Heart left ventricle (tissue), 13 donors: ENCODE measurements at regions not wholly inside any gene's neighbourhood (a gene's known extent, or its start where the extent isn't known, plus 50 kb on each side); places are given as distances from the start of the nearest gene placed in this dataset.

Experiments
- CTCF ChIP-seq, 12 donors: fragments of 200-600 bp; sonication (generic) in 4 of 12; IDR thresholded peaks; one replicate each; pipeline versions ENCODE4 v1.5.0 to v1.8.0; 2018 to 2022; ENCODE audit warnings: antibody characterized with exemption in 12 of 12, mild to moderate bottlenecking in 5 of 12
- POLR2A ChIP-seq, 2 donors: fragments of 450-650 bp; IDR thresholded peaks; one replicate each; pipeline ENCODE4 v1.6.1; 2017; ENCODE audit warnings: antibody characterized with exemption in 2 of 2, mild to moderate bottlenecking in 2 of 2, moderate library complexity in 2 of 2
- donor health status: ischemic (EF 13 %, LVEDD 7.1; RV severe dilation, severe dysfunction).
- donor health status: DM: no; HTN: yes; CAD: no.
- donor health status: DM: no; HTN: no; CAD: no.
- donor health status: ischemic (EF 25% LVEDD 6.9; RV normal size, moderate dysfunction).
- donor health status: ischemic (EF 25% LVEDD 5.7; RV mildly dilated, moderate dysfunction).
- donor health status: ischemic (EF 35%, LVEDD 5.7; RV mildly dilated, moderate dysfunction).
- donor health status: nonischemic (EF 11% LVEDD 7.7; RV severe dilation, severe dysfunction).
- donor health status: DM: yes; HTN: yes; CAD: no.
- donor health status: PGD.
- donor health status: ischemic (EF 29% LVEDD 5.4; RV normal size, mild dysfunction).
- donor health status: nonischemic (EF 23%, LVEDD 6.1; RV moderate dilation, normal function).

- no peak for TF ChIP-seq CTCF (IDR thresholded peaks at IDR 0.05)
- TF ChIP-seq POLR2A (IDR thresholded peaks at IDR 0.05): no peak
Measured at GRCh38 chr3:110093411-110093810, 756.1 kb upstream of the DPPA4 start.
